Testis (tissue), 2 donors: ENCODE measurements at regions not wholly inside any gene's neighbourhood (a gene's known extent, or its start where the extent isn't known, plus 50 kb on each side); places are given as distances from the start of the nearest gene placed in this dataset.

Experiments used
- DNase-seq: peaks from one replicate; pipeline ENCODE4 v3.0.0-alpha.2; 2019
- H3K27ac ChIP-seq, 2 donors: fragments of 200-600 bp; sonication (generic); one replicate each; pipeline ENCODE4 v1.5.1; 2019
- H3K27me3 ChIP-seq: fragments of 200-600 bp; sonication (generic); one replicate; pipeline ENCODE4 v1.5.1; 2019
- H3K36me3 ChIP-seq: fragments of 200-600 bp; sonication (generic); one replicate; pipeline ENCODE4 v1.5.1; 2017; ENCODE audit warnings: low read depth; ENCODE audit errors: missing control alignments
- H3K4me1 ChIP-seq: fragments of 200-600 bp; sonication (generic); one replicate; pipeline ENCODE4 v1.5.1; 2019
- H3K4me3 ChIP-seq, 2 donors: fragments of 200-600 bp; sonication (generic); one replicate each; pipeline ENCODE4 v1.5.1; 2017 to 2019
- H3K9me3 ChIP-seq: fragments of 200-600 bp; sonication (generic); one replicate; pipeline ENCODE4 v1.5.1; 2017
- CTCF ChIP-seq, 3 experiments: fragments of 450-650 bp in 2 of 3; fragments of 200-600 bp in 1 of 3; sonication (generic) in 1 of 3; IDR thresholded peaks; one replicate each; pipeline ENCODE4 v1.5.1; 2016 to 2019; ENCODE audit warnings: antibody characterized with exemption in 3 of 3, mild to moderate bottlenecking in 2 of 3, moderate library complexity in 1 of 3
- POLR2A ChIP-seq: fragments of 450-650 bp; IDR thresholded peaks from one replicate; pipeline ENCODE4 v1.6.1; 2017; ENCODE audit warnings: antibody characterized with exemption, mild to moderate bottlenecking, moderate library complexity
- WGBS, 2 donors: methylation state at CpG; one replicate each; pipeline ENCODE4 v1.1.5; 2018; 5-methylcytosine and 5-hydroxymethylcytosine counted together
- intact Hi-C: fragments of 100-400 bp; cut with DNase I; formaldehyde crosslinking; loops from one replicate; pipeline ENCODE4 v1.15.1; 2023; ENCODE audit warnings: low total_unique reads

GRCh38 chr5:166279828-166280227, 2011.6 kb upstream of the WWC1 start:
- no peak overlapping the region for H3K4me3 ChIP-seq
- no peak overlapping the region for H3K27ac ChIP-seq
- WGBS, 2 donors = 70 to 75% methylated on average over 3 of the region's 3 CpGs
- intact Hi-C loops = no loop called here
- no peaks in the 10 kb centered on the region for H3K36me3 ChIP-seq
- no peaks in the 10 kb centered on the region for H3K9me3 ChIP-seq
- TF ChIP-seq CTCF (IDR thresholded peaks at IDR 0.05) = no peak
- TF ChIP-seq POLR2A = no peak
- no peaks in the 10 kb centered on the region for H3K27me3 ChIP-seq
- H3K4me1 ChIP-seq = no peaks in the 10 kb centered on the region
- no peak for DNase-seq

GRCh38 chr5:166281433-166281832, 2010.0 kb upstream of the WWC1 start:
- TF ChIP-seq CTCF (IDR thresholded peaks at IDR 0.05) = no peak
- no peak for TF ChIP-seq POLR2A
- whole genome bisulfite sequencing, 2 donors = 61 to 73% methylated on average over 2 of the region's 2 CpGs
- no peak overlapping the region for H3K27ac ChIP-seq
- no peak for DNase-seq
- H3K9me3 ChIP-seq = no peaks in the 10 kb centered on the region
- H3K36me3 ChIP-seq = no peaks in the 10 kb centered on the region
- no peak overlapping the region for H3K4me3 ChIP-seq
- H3K27me3 ChIP-seq = no peaks in the 10 kb centered on the region
- intact Hi-C loops = no loop called here
- no peaks in the 10 kb centered on the region for H3K4me1 ChIP-seq

GRCh38 chr5:166282939-166283338, 2008.5 kb upstream of the WWC1 start:
- TF ChIP-seq CTCF (IDR thresholded peaks at IDR 0.05) (no peak), POLR2A (no peak)
- no peak overlapping the region for H3K27ac ChIP-seq
- no peaks in the 10 kb centered on the region for H3K36me3 ChIP-seq
- WGBS, 2 donors = 90 to 93% methylated on average over 3 of the region's 3 CpGs
- H3K4me1 ChIP-seq = no peaks in the 10 kb centered on the region
- no peaks in the 10 kb centered on the region for H3K27me3 ChIP-seq
- intact Hi-C loops = no loop called here
- DNase-seq = no peak
- H3K9me3 ChIP-seq = no peaks in the 10 kb centered on the region
- H3K4me3 ChIP-seq = no peak overlapping the region

- Histone ChIP-seq H3K9me3 (no peaks in the 10 kb centered on the region), H3K36me3 (no peaks in the 10 kb centered on the region), H3K27ac (no peak overlapping the region), H3K27me3 (no peaks in the 10 kb centered on the region), H3K4me3 (no peak overlapping the region), H3K4me1 (no peaks in the 10 kb centered on the region)
- TF ChIP-seq CTCF (IDR thresholded peaks at IDR 0.05) (no peak), POLR2A (no peak)
- 56 to 59% methylated on average over 2 of the region's 2 CpGs for WGBS, 2 donors
- intact Hi-C loops = no loop called here
- DNase-seq = no peak
Measured at GRCh38 chr5:166285361-166285760, 2006.1 kb upstream of the WWC1 start.

GRCh38 chr5:166286832-166287231, 2004.6 kb upstream of the WWC1 start:
- DNase-seq = no peak
- no peaks in the 10 kb centered on the region for H3K27me3 ChIP-seq
- no peak overlapping the region for H3K4me3 ChIP-seq
- no peaks in the 10 kb centered on the region for H3K9me3 ChIP-seq
- intact Hi-C loops = no loop called here
- no peaks in the 10 kb centered on the region for H3K36me3 ChIP-seq
- H3K4me1 ChIP-seq = no peaks in the 10 kb centered on the region
- no peak for TF ChIP-seq POLR2A
- TF ChIP-seq CTCF (IDR thresholded peaks at IDR 0.05) = no peak
- no peak overlapping the region for H3K27ac ChIP-seq
- 87 to 92% methylated on average over 3 of the region's 3 CpGs for WGBS, 2 donors
